ENCODE measurements at regions not wholly inside any gene's neighbourhood (a gene's known extent, or its start where the extent isn't known, plus 50 kb on each side); places are given as distances from the start of the nearest gene placed in this dataset.

GRCh38 chr6:20025681-20026080 lies 186.6 kb downstream of the MBOAT1 start:
- DNase-seq, result no peak

GRCh38 chr6:20028143-20028542 lies 184.1 kb downstream of the MBOAT1 start:
- no peak for DNase-seq

GRCh38 chr6:20028562-20028961 lies 183.7 kb downstream of the MBOAT1 start:
- DNase-seq, result no peak

GRCh38 chr6:20029979-20030378 lies 182.3 kb downstream of the MBOAT1 start:
- no peak for DNase-seq

GRCh38 chr6:20031342-20031741 lies 180.9 kb downstream of the MBOAT1 start:
- no peak for DNase-seq

- DNase-seq, result no peak
Measured at GRCh38 chr6:20033697-20034407, 178.4 kb downstream of the MBOAT1 start.

- DNase-seq, result no peak
Measured at GRCh38 chr6:20034408-20034769, 177.9 kb downstream of the MBOAT1 start.

- no peak for DNase-seq
Measured at GRCh38 chr6:20036141-20036677, 176.1 kb downstream of the MBOAT1 start.

GRCh38 chr6:20038410-20039204 lies 173.7 kb downstream of the MBOAT1 start:
- DNase-seq, result no peak

- DNase-seq, result no peak
Measured at GRCh38 chr6:20044883-20045282, 167.4 kb downstream of the MBOAT1 start.
